K562 (cell line): ENCODE measurements at regions not wholly inside any gene's neighbourhood (a gene's known extent, or its start where the extent isn't known, plus 50 kb on each side); places are given as distances from the start of the nearest gene placed in this dataset.

Experiments used
- ATAC-seq: fragments of 200-7000 bp; cut with Tn5 transposase; 3 replicates; pipeline ENCODE4 v1.9.1; 2020; ENCODE audit warnings: moderate library complexity
- BruUV-seq: library from RNA; stranded (reverse); fragments of 400-500 nt; replicated peaks from 2 replicates; lab custom pipeline; 2021; lab: Mats Ljungman, UMichigan
- CTCF ChIA-PET: fragments of 300-600 bp; formaldehyde crosslinking; extraction: SDS; loops from one replicate; lab custom pipeline; 2021; ENCODE audit warnings: low intra/inter-chr PET ratio; lab: Yijun Ruan, JAX
- POLR2A ChIA-PET: fragments of 300-600, 350-650 bp; sonication (Branson Sonifier 250); formaldehyde crosslinking; extraction: SDS; loops from one replicate; lab custom pipeline; 2021; ENCODE audit warnings: antibody characterized with exemption, inconsistent platforms; lab: Yijun Ruan, JAX
- DNase-seq, 4 experiments: peaks; one replicate each; pipeline versions ENCODE4 v3.0.0 to v3.0.0-alpha.2; 2011 to 2018; ENCODE audit warnings: low spot score in 3 of 4, mixed read lengths in 3 of 4; ENCODE audit errors: extremely low read depth in 1 of 4
- FAIRE-seq: peaks from 2 replicates; lab custom pipeline; 2011; peaks lifted over from hg19 to GRCh38; lab: Jason Lieb, UNC
- H2AFZ ChIP-seq: 2 replicates; pipeline ENCODE4 v1.6.0; 2011; ENCODE audit warnings: low read depth, low read length, control low read depth, inconsistent platforms
- H3K27ac ChIP-seq: fragments of 200-600 bp; 3 replicates; pipeline ENCODE4 v1.8.0; 2011; ENCODE audit warnings: low read depth, mild to moderate bottlenecking, control low read depth, inconsistent platforms, low read length, moderate library complexity, mixed read lengths; ENCODE audit errors: extremely low read depth
- H3K27me3 ChIP-seq, 2 experiments: fragments of 300-600 bp in 1 of 2; 2 replicates in 1 of 2; 3 replicates in 1 of 2; pipeline versions ENCODE4 v1.6.0 to v1.8.0; 2011; ENCODE audit warnings: inconsistent platforms in 2 of 2, low read length in 2 of 2, mild to moderate bottlenecking in 1 of 2, mixed read lengths in 1 of 2, moderate library complexity in 1 of 2; ENCODE audit not compliant: control insufficient read depth in 2 of 2, insufficient read depth in 2 of 2
- H3K36me3 ChIP-seq: fragments of 300-600 bp; 3 replicates; pipeline ENCODE4 v1.8.0; 2011; ENCODE audit warnings: mild to moderate bottlenecking, low read length, inconsistent platforms; ENCODE audit not compliant: control insufficient read depth, insufficient read depth
- H3K4me1 ChIP-seq, 2 experiments: fragments of 200-600 bp in 1 of 2; replicated peaks in 1 of 2; 2 replicates in 1 of 2; 3 replicates in 1 of 2; pipeline versions ENCODE4 v1.5.1 to v1.8.0; 2011; ENCODE audit warnings: inconsistent platforms in 2 of 2, low read length in 2 of 2, mild to moderate bottlenecking in 1 of 2, mixed read lengths in 1 of 2, moderate library complexity in 1 of 2; ENCODE audit not compliant: control insufficient read depth in 2 of 2, insufficient read depth in 2 of 2
- H3K4me2 ChIP-seq: 2 replicates; pipeline ENCODE4 v1.6.1; 2011; ENCODE audit warnings: low read length, control low read depth, inconsistent platforms, mixed read lengths; ENCODE audit not compliant: insufficient read depth
- H3K4me3 ChIP-seq: fragments of 200-600 bp; sonication (generic), shearing (Covaris generic); 2 replicates; pipeline ENCODE4 v1.5.1; 2016; ENCODE audit warnings: control low read depth, inconsistent platforms
- H3K79me2 ChIP-seq: fragments of 200-600 bp; 3 replicates; pipeline ENCODE4 v1.8.0; 2011; ENCODE audit warnings: low read length, inconsistent platforms; ENCODE audit not compliant: control insufficient read depth, insufficient read depth
- H3K9ac ChIP-seq, 2 experiments: 2 replicates each; pipeline versions ENCODE4 v1.6.0 to v1.6.1; 2011; ENCODE audit warnings: low read depth in 2 of 2, low read length in 2 of 2, control low read depth in 1 of 2, inconsistent platforms in 1 of 2, mild to moderate bottlenecking in 1 of 2, mixed read lengths in 1 of 2; ENCODE audit not compliant: insufficient read depth in 1 of 2
- H3K9me1 ChIP-seq: one replicate; pipeline ENCODE4 v1.6.0; 2011; ENCODE audit warnings: inconsistent platforms, mild to moderate bottlenecking, low read length, moderate library complexity; ENCODE audit not compliant: control insufficient read depth, insufficient read depth
- H3K9me3 ChIP-seq: replicated peaks from 2 replicates; pipeline ENCODE4 v1.5.1; 2011; ENCODE audit warnings: low read depth, low read length, inconsistent platforms; ENCODE audit not compliant: control insufficient read depth, insufficient read depth
- H4K20me1 ChIP-seq: replicated peaks from 2 replicates; pipeline ENCODE4 v1.6.1; 2011; ENCODE audit warnings: low read length, inconsistent platforms, mixed read lengths; ENCODE audit not compliant: control insufficient read depth, insufficient read depth
- FOXK2 ChIP-seq, 2 experiments: fragments of 450-650 bp; IDR thresholded peaks in 1 of 2; conservative IDR thresholded peaks in 1 of 2; 2 replicates each; pipeline ENCODE4 v1.6.1; 2016; ENCODE audit warnings: low read depth in 2 of 2, mild to moderate bottlenecking in 1 of 2
- KAT8 ChIP-seq: fragments of 450-650 bp; IDR thresholded peaks from 2 replicates; pipeline ENCODE4 v1.6.1; 2016; ENCODE audit warnings: low read depth, mild to moderate bottlenecking
- LEF1 ChIP-seq: fragments of 450-650 bp; IDR thresholded peaks from 2 replicates; pipeline ENCODE4 v1.6.1; 2016; ENCODE audit warnings: mild to moderate bottlenecking
- NRF1 ChIP-seq, 2 experiments: fragments of 450-650 bp; IDR thresholded peaks in 1 of 2; conservative IDR thresholded peaks in 1 of 2; 2 replicates each; pipeline ENCODE4 v1.6.1; 2014; ENCODE audit warnings: mild to moderate bottlenecking in 2 of 2
- SAP30 ChIP-seq: fragments of 200-600 bp; sonication (generic); IDR thresholded peaks from 2 replicates; pipeline ENCODE4 v1.6.1; 2012; ENCODE audit warnings: borderline replicate concordance, low read depth, mild to moderate bottlenecking, moderate library complexity, low read length, control low read depth, inconsistent platforms; ENCODE audit not compliant: insufficient read depth, poor library complexity, severe bottlenecking
- WGBS: fragments of 100-300 bp; shearing (Covaris generic); methylation state at CpG from one replicate; pipeline ENCODE4 v1.1.6; 2016; ENCODE audit warnings: low coverage, mixed read lengths; ENCODE audit not compliant: insufficient coverage; ENCODE audit errors: missing lambda C conversion rate; 5-methylcytosine and 5-hydroxymethylcytosine counted together
- in situ Hi-C: fragments of 300-500 bp; cut with MboI; formaldehyde crosslinking; loops from 4 replicates; pipeline ENCODE4 v1.15.0; 2018; ENCODE audit warnings: inconsistent platforms, mixed read lengths
- intact Hi-C: fragments of 100-400 bp; cut with micrococcal nuclease; formaldehyde crosslinking; loops from 2 replicates; pipeline ENCODE4 v1.14.2; 2022
- TF ChIP-seq, protein P1 (sequence below): fragments of 450-650 bp; formaldehyde crosslinking; IDR thresholded peaks from 2 replicates; pipeline ENCODE4 v1.4.0; 2020; ENCODE audit warnings: mild to moderate bottlenecking, moderate library complexity

DNA sequence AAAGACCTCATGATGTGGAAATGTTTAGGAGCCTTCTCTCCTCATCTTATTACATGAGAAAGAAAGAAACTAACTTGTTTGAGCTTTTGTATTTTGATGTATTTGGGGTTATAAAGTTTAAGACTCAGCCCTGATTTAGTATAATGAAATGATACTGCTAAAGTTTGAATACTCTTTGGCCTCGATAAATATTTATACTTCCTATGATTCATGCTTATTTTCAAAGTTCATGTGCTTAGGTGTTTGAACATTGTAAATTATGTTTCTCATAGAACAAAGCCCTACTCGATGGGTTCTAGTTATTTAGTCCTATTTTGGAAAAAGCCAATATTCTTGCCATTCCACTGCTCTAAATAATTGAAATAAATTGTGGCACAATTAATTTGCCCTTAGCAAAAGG is 303.2 kb downstream of the ZWINT start:
- TF ChIP-seq KAT8 = no peak
- TF ChIP-seq LEF1 = no peak
- TF ChIP-seq SAP30 = no peak
- POLR2A ChIA-PET = no interaction called here
- H3K79me2 ChIP-seq = no peaks in the 10 kb centered on the region
- no TSS peak for BruUV-seq
- no peak overlapping the region for H3K9ac ChIP-seq
- H4K20me1 ChIP-seq = no peaks in the 10 kb centered on the region
- no peaks in the 10 kb centered on the region for H3K27me3 ChIP-seq
- no peak for ATAC-seq
- intact Hi-C loops (no loop called here), in situ Hi-C loops (no loop called here)
- no peak for DNase-seq
- no peak overlapping the region for H2AFZ ChIP-seq
- CTCF ChIA-PET = no interaction called here
- no peak for FAIRE-seq
- H3K4me3 ChIP-seq = no peak overlapping the region
- WGBS = 0% methylated on average over 2 of the region's 2 CpGs
- H3K27ac ChIP-seq = no peak overlapping the region
- H3K9me1 ChIP-seq = no peaks in the 10 kb centered on the region
- no peaks in the 10 kb centered on the region for H3K4me1 ChIP-seq
- no peaks in the 10 kb centered on the region for H3K36me3 ChIP-seq
- H3K4me2 ChIP-seq = no peak overlapping the region
- no peaks in the 10 kb centered on the region for H3K9me3 ChIP-seq

DNA sequence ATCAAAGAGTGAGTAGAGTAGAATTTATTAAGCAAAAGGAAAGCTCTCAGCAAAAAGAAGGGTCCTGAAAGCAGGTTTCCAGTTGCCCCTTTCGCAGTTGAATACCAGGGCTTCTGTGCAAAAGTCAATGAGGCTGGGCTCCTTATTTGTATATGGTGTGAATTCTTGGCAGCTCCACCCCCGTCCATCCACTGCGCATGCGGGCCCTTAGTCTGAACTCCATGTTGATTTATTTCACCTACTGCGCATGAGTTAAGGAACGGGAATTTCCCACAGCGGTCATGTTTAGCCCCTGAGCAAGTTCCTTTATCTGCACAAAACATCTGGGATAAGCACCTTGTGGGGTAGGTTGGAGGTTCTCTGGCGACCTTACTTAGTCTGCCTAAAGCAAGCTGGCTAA is 325.6 kb downstream of the ZWINT start:
- TF ChIP-seq, protein P1, sequence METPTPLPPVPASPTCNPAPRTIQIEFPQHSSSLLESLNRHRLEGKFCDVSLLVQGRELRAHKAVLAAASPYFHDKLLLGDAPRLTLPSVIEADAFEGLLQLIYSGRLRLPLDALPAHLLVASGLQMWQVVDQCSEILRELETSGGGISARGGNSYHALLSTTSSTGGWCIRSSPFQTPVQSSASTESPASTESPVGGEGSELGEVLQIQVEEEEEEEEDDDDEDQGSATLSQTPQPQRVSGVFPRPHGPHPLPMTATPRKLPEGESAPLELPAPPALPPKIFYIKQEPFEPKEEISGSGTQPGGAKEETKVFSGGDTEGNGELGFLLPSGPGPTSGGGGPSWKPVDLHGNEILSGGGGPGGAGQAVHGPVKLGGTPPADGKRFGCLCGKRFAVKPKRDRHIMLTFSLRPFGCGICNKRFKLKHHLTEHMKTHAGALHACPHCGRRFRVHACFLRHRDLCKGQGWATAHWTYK (CRISPR knock-in tag) = no peak
- no peak for TF ChIP-seq FOXK2 (conservative IDR thresholded peaks at IDR 0.05 in 1 of 2, IDR thresholded peaks at IDR 0.05 in 1 of 2; ENCODE audit: low read depth in 2 of 2)
- peak; percentile 79 to 83 for TF ChIP-seq NRF1 (conservative IDR thresholded peaks at IDR 0.05 in 1 of 2, IDR thresholded peaks at IDR 0.05 in 1 of 2)
- no peak overlapping the region for H3K4me2 ChIP-seq
- H3K27me3 ChIP-seq = no peaks in the 10 kb centered on the region
- H2AFZ ChIP-seq = no peak overlapping the region
- WGBS = 3% methylated on average over 8 of the region's 8 CpGs
- FAIRE-seq (no peak), DNase-seq (peak; percentile 4 to 17 (median 10)), ATAC-seq (no peak)
- BruUV-seq = no TSS peak
- H3K9me1 ChIP-seq = no peaks in the 10 kb centered on the region
- no peaks in the 10 kb centered on the region for H3K4me1 ChIP-seq
- intact Hi-C loops = no loop called here
- no peaks in the 10 kb centered on the region for H4K20me1 ChIP-seq
- no peaks in the 10 kb centered on the region; the same call in 1 of the 2 replicates for H3K9me3 ChIP-seq
- H3K9ac ChIP-seq = no peak overlapping the region
- CTCF ChIA-PET = no interaction called here
- no peaks in the 10 kb centered on the region for H3K79me2 ChIP-seq
- in situ Hi-C loops = no loop called here
- no peaks in the 10 kb centered on the region for H3K36me3 ChIP-seq
- no peak overlapping the region for H3K4me3 ChIP-seq
- no peak overlapping the region for H3K27ac ChIP-seq
- POLR2A ChIA-PET = no interaction called here
